ENCODE measurements at regions not wholly inside any gene's neighbourhood (a gene's known extent, or its start where the extent isn't known, plus 50 kb on each side); places are given as distances from the start of the nearest gene placed in this dataset.

DNA sequence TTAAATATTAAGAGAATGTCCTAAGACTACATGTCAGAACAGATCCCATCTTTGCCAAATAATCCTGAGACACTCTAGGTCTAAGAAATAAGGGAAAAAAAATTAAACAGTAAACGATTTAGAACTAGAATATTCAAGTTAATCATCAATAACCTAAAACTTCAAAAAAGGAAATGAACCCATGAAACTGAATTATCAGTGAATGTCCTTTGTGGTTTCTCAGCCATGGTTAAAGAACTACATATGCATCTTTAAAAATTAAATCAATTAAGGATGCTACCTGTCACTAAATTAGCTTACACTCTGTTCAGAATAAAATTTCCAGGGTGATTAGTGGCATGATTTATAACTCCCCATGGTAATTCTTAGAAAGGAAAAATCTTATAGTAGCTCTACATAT, 850.0 kb upstream of the C9orf72 start:
- no peaks in the 10 kb centered on the region for H3K4me1 ChIP-seq (ENCODE audit: control insufficient read depth, extremely low read depth, insufficient read depth, low read length)
- TF ChIP-seq, protein P1, sequence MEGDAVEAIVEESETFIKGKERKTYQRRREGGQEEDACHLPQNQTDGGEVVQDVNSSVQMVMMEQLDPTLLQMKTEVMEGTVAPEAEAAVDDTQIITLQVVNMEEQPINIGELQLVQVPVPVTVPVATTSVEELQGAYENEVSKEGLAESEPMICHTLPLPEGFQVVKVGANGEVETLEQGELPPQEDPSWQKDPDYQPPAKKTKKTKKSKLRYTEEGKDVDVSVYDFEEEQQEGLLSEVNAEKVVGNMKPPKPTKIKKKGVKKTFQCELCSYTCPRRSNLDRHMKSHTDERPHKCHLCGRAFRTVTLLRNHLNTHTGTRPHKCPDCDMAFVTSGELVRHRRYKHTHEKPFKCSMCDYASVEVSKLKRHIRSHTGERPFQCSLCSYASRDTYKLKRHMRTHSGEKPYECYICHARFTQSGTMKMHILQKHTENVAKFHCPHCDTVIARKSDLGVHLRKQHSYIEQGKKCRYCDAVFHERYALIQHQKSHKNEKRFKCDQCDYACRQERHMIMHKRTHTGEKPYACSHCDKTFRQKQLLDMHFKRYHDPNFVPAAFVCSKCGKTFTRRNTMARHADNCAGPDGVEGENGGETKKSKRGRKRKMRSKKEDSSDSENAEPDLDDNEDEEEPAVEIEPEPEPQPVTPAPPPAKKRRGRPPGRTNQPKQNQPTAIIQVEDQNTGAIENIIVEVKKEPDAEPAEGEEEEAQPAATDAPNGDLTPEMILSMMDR (optimal IDR thresholded peaks at IDR 0.05 in 1 of 3, IDR thresholded peaks at IDR 0.05 in 1 of 3, conservative IDR thresholded peaks at IDR 0.05 in 1 of 3; ENCODE audit: extremely low read depth in 1 of 3, insufficient read depth in 2 of 3, low read length in 3 of 3) = no peak
- TF ChIP-seq EZH2 (IDR thresholded peaks at IDR 0.05; ENCODE audit: low read length) = no peak
- dilution Hi-C loops (cut with MboI; ENCODE audit: extremely low pct_ligation_motif_present, low sequenced_read_pairs) = no loop called here
- no peaks in the 10 kb centered on the region for H3K36me3 ChIP-seq (ENCODE audit: control insufficient read depth in 2 of 2, extremely low read depth in 1 of 2, insufficient read depth in 2 of 2, low read length in 2 of 2)
- H3K27me3 ChIP-seq (ENCODE audit: control insufficient read depth, extremely low read depth, insufficient read depth, low read length) = no peaks in the 10 kb centered on the region
- H4K20me1 ChIP-seq (ENCODE audit: control insufficient read depth, extremely low read depth, insufficient read depth, low read length) = no peaks in the 10 kb centered on the region
- no peaks in the 10 kb centered on the region for H3K79me2 ChIP-seq (ENCODE audit: control insufficient read depth, insufficient read depth, low read length)
- no peak overlapping the region for H3K9ac ChIP-seq (ENCODE audit: control insufficient read depth, extremely low read depth, insufficient read depth, low read length)
- no peak overlapping the region for H3K27ac ChIP-seq (ENCODE audit: control insufficient read depth, insufficient read depth, low read length)
- no peaks in the 10 kb centered on the region for H3K9me3 ChIP-seq (ENCODE audit: control insufficient read depth, low read depth, low read length)
- H2AFZ ChIP-seq (ENCODE audit: control insufficient read depth, low read length) = no peak overlapping the region
- H3K4me2 ChIP-seq (ENCODE audit: control insufficient read depth, extremely low read depth, insufficient read depth, low read depth, low read length) = no peak overlapping the region
- FAIRE-seq (no peak), DNase-seq (ENCODE audit: low read depth, low spot score) (no peak)
- no peaks in the 10 kb centered on the region for H3K9me1 ChIP-seq (ENCODE audit: control insufficient read depth, extremely low read depth, insufficient read depth, low read length)
- H3K4me3 ChIP-seq (ENCODE audit: control insufficient read depth in 2 of 3, extremely low read depth in 1 of 3, insufficient read depth in 2 of 3, low read depth in 1 of 3, low read length in 3 of 3) = no peak overlapping the region

DNA sequence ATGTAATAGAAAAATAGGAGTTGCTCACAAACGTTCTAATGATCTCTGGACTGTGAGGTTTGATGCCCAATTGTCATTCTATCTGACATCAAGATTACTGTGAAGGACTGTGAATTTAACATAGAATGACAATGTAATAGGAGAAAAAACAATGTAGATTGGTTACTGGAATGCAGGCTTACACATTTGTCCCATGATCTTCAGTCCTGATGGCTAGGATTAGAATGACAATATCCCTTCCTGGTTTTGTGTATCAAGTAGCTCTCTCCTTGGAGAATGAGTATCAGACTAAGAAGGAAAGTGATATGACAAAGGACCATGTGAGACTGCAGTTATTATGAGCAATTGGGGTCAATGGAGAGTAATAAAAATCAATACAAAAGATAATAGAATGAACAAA, 862.2 kb upstream of the C9orf72 start:
- Histone ChIP-seq H3K9me1 (ENCODE audit: control insufficient read depth, extremely low read depth, insufficient read depth, low read length) (no peaks in the 10 kb centered on the region), H3K4me3 (ENCODE audit: control insufficient read depth in 2 of 3, extremely low read depth in 1 of 3, insufficient read depth in 2 of 3, low read depth in 1 of 3, low read length in 3 of 3) (no peak overlapping the region), H4K20me1 (ENCODE audit: control insufficient read depth, extremely low read depth, insufficient read depth, low read length) (no peaks in the 10 kb centered on the region), H3K36me3 (ENCODE audit: control insufficient read depth in 2 of 2, extremely low read depth in 1 of 2, insufficient read depth in 2 of 2, low read length in 2 of 2) (no peaks in the 10 kb centered on the region), H3K9ac (ENCODE audit: control insufficient read depth, extremely low read depth, insufficient read depth, low read length) (no peak overlapping the region), H3K27ac (ENCODE audit: control insufficient read depth, insufficient read depth, low read length) (no peak overlapping the region), H3K79me2 (ENCODE audit: control insufficient read depth, insufficient read depth, low read length) (no peaks in the 10 kb centered on the region), H3K4me1 (ENCODE audit: control insufficient read depth, extremely low read depth, insufficient read depth, low read length) (no peaks in the 10 kb centered on the region), H2AFZ (ENCODE audit: control insufficient read depth, low read length) (no peak overlapping the region), H3K9me3 (ENCODE audit: control insufficient read depth, low read depth, low read length) (no peaks in the 10 kb centered on the region), H3K27me3 (ENCODE audit: control insufficient read depth, extremely low read depth, insufficient read depth, low read length) (no peaks in the 10 kb centered on the region), H3K4me2 (ENCODE audit: control insufficient read depth, extremely low read depth, insufficient read depth, low read depth, low read length) (no peak overlapping the region)
- FAIRE-seq = no peak
- dilution Hi-C loops (cut with MboI; ENCODE audit: extremely low pct_ligation_motif_present, low sequenced_read_pairs) = no loop called here
- DNase-seq (ENCODE audit: low read depth, low spot score) = no peak
- TF ChIP-seq, protein P1 (optimal IDR thresholded peaks at IDR 0.05 in 1 of 3, IDR thresholded peaks at IDR 0.05 in 1 of 3, conservative IDR thresholded peaks at IDR 0.05 in 1 of 3; ENCODE audit: extremely low read depth in 1 of 3, insufficient read depth in 2 of 3, low read length in 3 of 3) = no peak
- TF ChIP-seq EZH2 (IDR thresholded peaks at IDR 0.05; ENCODE audit: low read length) = no peak

Data from keratinocyte (primary cell).